ENCODE measurements at regions not wholly inside any gene's neighbourhood (a gene's known extent, or its start where the extent isn't known, plus 50 kb on each side); places are given as distances from the start of the nearest gene placed in this dataset.
"Not testable (repeated sequence)": the region's sequence is repeated elsewhere in the genome, so short reads cannot be mapped to it uniquely, and the experiment has no call there.

GRCh38 chr3:43838009-43838758 lies 147.4 kb downstream of the ABHD5 start:
- no peak for DNase-seq (ENCODE audit: low spot score)

DNA sequence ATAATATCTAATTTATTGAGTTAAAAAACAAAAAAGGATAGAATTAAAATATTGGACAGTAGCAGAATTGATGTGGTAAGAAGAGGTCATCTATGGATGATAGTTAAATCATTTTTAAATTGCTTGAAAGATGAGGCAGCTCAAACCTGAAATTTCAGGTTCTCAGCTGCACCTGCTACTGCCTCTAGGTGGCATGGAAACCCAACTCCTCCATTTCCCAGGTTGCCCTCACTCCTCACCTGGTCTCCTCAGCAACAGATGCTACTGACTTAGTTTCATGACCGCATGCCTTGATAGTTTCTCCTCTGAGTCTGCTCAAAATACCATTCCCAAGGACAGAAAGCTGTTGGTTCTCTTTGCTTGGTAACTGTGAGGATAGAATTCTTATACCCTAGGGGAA lies 148.1 kb downstream of the ABHD5 start:
- no peak for DNase-seq (ENCODE audit: low spot score)

DNA sequence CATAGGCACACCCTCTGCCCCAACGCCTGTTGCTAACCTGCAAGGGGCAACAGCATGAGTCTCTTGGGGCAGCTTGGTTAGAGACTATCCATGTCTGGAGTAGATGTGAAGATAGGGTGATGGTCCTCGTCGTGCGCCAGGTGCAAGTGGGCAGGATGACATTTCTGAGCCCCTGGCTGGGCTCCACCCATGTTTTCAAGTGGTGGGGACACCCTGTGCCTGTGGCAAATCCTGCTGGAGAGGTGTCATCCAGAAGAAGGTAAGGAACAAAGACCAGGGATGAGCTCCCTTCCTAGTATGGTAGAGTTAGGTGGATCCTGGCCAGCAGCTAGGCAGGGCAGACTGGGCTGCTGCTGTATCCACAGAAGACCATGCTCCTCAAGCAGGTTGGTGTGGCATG lies 152.6 kb downstream of the ABHD5 start:
- DNase-seq (ENCODE audit: low spot score), result no peak

GRCh38 chr3:43844757-43845156 lies 154.0 kb downstream of the ABHD5 start:
- DNase-seq (ENCODE audit: low spot score), result no peak

DNA sequence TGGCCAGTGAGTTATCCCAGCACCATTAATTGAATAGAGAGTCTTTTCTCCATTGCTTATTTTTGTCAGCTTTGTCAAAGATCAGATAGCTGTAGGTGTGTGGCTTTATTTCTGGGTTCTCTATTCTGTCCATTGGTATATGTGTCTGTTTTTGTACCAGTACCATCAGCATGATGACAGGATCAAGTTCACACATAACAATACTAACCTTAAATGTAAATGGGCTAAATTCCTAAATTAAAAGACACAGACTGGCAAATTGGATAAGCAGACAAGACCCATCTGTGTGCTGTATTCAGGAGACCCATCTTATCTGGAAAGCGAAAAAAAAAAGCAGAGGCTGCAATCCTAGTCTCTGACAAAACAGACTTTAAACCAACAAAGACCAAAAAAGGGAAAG lies 154.8 kb downstream of the ABHD5 start:
- DNase-seq (ENCODE audit: low spot score), result not testable (repeated sequence)

DNA sequence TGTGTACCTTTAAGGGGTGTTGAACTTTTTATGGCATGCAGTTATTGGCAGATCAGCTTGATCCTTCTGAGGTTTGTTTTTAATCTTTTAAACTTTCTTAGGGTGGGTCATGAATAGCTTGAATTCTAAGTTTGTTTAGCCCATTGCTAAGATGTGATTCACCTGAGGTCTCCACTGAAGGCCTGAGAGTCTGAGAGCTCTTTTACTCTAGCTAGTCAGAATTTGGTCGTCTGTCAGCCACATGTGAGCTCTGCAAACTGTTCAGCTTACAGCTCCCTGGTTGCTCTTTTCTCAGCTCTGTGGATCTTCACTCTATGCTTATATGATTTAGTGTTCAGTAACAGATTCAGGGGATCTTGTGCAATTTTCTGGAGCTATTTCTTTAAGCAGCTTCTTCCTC lies 161.3 kb downstream of the ABHD5 start:
- DNase-seq (ENCODE audit: low spot score), result no peak

DNA sequence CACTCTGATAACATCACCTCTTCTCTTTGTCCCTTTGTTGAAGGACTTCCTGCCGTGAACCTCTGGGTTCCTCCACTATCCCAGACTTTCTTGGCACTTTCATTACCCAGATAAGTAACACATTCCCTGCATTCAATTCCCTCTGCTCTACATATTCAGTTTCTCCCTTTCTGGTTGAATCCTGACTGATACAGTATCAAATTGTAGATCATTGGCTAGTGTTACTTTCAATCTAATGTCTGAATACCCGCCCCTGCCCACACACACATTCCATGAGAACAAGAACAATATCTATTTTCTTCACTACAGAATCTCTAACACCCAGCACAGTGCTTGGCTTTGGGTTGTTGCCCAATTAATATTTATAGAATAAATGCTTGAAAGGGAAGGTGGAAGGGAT lies 163.5 kb downstream of the ABHD5 start:
- DNase-seq (ENCODE audit: low spot score), result no peak

- no peak for DNase-seq (ENCODE audit: low spot score)
These were observed 164.2 kb downstream of the ABHD5 start for GRCh38 chr3:43854916-43855315.

DNA sequence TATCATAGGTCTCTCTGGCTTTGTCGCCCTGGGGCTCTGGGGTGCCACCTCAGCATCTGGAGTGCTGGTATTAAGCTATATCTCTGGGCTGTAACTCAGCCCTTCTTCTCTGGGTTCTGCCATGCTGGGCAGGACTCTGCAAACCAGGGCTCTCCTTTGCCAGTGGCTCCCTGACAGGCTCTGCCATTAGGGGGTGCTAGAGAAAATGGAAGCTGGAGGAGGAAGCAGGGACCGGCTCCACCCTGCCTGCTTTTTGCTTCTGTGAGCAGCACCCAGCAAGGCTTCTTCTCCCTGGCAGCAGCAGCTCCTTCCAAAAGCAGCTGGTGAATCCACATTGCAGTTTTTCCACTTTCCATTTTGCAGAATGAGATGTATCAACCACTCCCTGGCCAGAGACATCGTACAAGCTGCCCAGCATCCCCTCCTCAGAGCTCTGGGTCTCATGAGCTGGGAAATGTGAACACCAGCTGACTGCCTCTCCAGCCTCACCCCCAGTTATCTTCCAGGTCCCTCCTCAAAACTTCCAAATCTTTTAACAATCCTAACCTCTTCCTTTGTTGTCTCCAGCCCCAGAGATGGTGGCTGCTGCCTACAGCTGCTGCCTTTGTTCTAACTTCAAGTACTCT lies 165.0 kb downstream of the ABHD5 start:
- peak; percentile 71 for DNase-seq (ENCODE audit: low spot score)

GRCh38 chr3:43856351-43856750 lies 165.6 kb downstream of the ABHD5 start:
- DNase-seq (ENCODE audit: low spot score), result no peak

GRCh38 chr3:43856761-43857160 lies 166.0 kb downstream of the ABHD5 start:
- DNase-seq (ENCODE audit: low spot score), result no peak

DNA sequence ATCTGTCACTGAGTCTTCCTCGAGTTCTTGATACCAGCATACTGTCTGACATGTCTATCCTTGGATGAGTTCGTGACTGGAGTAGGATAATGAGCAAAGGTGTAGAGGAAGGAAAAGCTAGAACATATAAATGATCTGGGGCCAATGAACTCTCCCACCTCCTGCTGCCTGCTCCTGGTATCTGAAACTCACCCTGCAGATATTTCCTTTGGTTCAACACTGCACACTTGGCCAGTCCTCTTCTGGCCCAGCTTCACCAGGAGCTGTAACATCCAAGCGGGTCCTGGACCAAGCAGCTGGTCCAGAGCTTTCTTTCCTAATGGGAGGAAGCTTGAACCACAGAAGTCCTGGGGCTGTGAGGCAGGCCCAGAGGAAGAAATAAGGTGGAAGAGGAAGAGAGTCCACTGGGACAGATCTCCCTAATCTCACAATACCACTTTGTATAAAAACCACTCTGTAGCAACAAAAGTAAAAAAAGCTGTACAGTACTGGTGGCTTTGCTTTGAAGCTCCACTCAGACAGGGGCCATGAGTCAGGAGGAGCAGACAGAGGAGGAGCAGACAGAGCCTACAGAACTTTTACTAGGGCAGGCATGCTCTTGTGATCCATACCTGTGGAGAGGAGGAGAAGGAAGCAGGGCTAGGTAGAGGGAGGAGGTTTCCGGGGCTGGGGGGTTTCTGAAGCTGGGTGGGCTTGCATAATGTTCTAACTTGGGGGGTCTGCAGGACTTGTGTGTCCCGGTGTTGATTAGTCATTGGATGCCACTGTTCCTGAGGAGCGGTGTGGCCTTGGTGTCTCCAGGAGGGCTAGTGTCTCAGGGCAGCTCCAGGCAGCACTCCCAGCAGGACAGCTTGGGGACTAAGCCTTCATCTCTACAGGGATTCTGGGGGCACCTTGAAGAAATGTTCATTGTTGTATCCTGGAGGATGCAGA lies 166.9 kb downstream of the ABHD5 start:
- no peak for DNase-seq (ENCODE audit: low spot score)

GRCh38 chr3:43858294-43858701 lies 167.6 kb downstream of the ABHD5 start:
- no peak for DNase-seq (ENCODE audit: low spot score)

DNA sequence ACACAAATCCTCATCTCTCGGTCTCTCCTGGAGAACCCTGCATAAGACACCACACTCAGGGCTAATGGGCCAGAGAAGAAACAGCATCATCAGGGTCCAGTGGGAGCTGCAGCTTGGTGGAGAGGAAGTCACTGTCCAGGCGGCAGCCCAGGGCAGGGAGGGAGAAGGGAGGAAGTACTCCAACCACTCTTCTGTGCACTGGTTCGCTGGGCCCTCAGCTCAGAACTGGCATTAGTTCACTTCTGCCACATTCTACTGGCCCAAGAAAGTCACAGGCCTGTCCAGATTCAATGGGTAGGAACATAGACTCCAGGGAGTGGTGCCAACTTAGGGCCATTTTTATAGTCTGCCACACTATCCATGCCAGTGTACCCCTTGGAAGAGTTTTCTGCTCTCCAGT lies 169.0 kb downstream of the ABHD5 start:
- no peak for DNase-seq (ENCODE audit: low spot score)

DNA sequence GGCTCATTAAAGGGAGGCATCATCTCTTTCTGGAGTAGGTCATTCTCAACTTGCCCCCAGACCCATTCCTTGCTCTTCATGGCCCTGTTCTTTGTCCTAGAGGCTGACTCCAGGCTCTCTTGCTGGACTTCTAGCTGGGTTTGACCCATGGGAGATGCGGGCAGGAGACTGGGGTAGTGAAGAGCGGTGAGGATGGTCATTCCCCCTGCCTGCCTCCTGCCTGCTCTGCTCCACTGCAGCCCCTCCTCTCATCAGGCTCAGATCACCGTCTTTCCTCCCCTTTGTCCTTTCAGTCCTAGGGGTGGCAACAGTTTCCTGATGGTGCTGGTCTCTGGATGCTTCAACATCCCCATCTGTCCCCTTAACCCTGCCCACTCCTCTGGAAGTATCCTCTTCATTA lies 170.9 kb downstream of the ABHD5 start:
- no peak for DNase-seq (ENCODE audit: low spot score)

- no peak for DNase-seq (ENCODE audit: low spot score)
These were observed 171.7 kb downstream of the ABHD5 start for GRCh38 chr3:43862470-43862869.

DNA sequence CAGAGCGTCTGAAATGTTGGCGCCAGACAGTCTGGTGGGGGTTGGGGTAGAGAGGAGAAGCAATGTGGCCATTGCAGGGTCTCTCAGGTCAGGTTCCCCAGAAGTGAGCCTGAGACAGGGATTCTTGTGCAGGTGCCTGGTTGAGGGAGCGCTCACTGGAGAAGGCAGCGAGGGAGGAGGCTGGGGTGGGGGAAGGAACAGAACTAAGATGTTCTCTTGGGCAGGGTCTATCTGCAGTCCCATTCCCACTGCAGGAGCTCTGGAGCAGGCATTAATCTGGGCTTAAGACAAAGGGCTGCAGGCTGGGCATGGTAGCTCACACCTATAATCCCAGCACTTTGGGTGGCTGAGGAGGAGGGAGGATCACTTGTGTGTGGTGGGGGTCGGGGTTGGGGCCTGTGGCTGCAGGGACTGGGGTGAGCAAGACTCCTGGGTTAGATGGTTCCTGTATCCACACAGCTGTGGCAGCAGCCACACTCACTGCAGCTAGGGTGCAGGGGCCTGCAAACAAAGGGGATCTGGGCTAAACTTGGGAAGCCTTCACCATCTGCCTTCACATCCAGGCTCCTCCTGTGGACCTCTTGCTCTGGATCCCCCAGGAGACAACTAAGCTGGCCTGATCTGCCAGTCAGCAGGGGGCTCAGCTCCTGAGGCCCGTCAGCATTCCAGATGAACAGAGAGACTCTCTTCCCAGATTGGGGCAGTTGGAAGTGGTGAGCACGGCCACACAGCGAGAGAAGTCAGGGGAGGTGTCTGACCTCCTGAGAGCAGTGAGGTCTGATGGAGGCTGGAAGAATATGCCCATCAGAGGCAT lies 172.5 kb downstream of the ABHD5 start:
- no peak for DNase-seq (ENCODE audit: low spot score)

- DNase-seq (ENCODE audit: low spot score), result no peak
These were observed 173.5 kb downstream of the ABHD5 start for GRCh38 chr3:43863966-43864933.

DNA sequence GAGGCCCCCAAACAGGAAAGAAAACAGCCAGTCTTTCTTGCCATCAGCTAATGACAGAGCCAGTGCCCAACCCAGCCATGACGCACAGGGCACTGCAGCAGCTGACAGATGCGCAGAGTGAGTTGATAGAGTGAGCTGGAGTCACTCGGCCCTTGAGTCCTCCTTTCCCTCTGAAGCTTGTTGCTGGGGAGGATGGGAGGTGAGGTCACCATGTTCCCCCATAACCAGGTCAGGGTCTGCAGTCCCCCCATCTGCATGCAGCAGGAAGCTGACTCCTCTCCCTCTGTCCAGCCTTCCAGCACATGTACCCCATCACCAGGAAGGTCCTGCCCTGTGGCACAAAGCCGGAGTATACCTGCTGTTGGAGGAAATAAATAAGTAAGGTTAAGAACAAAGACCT lies 174.6 kb downstream of the ABHD5 start:
- DNase-seq (ENCODE audit: low spot score), result no peak

- DNase-seq (ENCODE audit: low spot score), result no peak
These were observed 175.3 kb downstream of the ABHD5 start for GRCh38 chr3:43865887-43866528.
